Endodermal cell (in vitro differentiated cells): ENCODE measurements at regions not wholly inside any gene's neighbourhood (a gene's known extent, or its start where the extent isn't known, plus 50 kb on each side); places are given as distances from the start of the nearest gene placed in this dataset.

Experiments used
- DNase-seq: peaks from one replicate; pipeline ENCODE4 v3.0.0-alpha.2; 2017
- H3K27ac ChIP-seq: 2 replicates; pipeline ENCODE4 v1.5.1; 2013; ENCODE audit warnings: mild to moderate bottlenecking, low read depth, low read length, moderate library complexity
- H3K27me3 ChIP-seq: 2 replicates; pipeline ENCODE4 v1.6.1; 2013; ENCODE audit warnings: mild to moderate bottlenecking, low read length, moderate library complexity; ENCODE audit not compliant: insufficient read depth, control insufficient read depth, poor library complexity, severe bottlenecking
- H3K36me3 ChIP-seq: 2 replicates; pipeline ENCODE4 v1.7.0; 2013; ENCODE audit warnings: mild to moderate bottlenecking, low read length, moderate library complexity; ENCODE audit not compliant: control insufficient read depth, insufficient read depth
- H3K4me1 ChIP-seq: one replicate; pipeline ENCODE4 v1.7.0; 2013; ENCODE audit warnings: low read length; ENCODE audit not compliant: control insufficient read depth, insufficient read depth
- H3K4me3 ChIP-seq: 2 replicates; pipeline ENCODE4 v1.5.1; 2013; ENCODE audit warnings: mild to moderate bottlenecking, low read length, moderate library complexity
- H3K9ac ChIP-seq: 2 replicates; pipeline ENCODE4 v1.6.1; 2013; ENCODE audit warnings: mild to moderate bottlenecking, low read length, moderate library complexity; ENCODE audit not compliant: poor library complexity, severe bottlenecking; ENCODE audit errors: extremely low read depth
- H3K9me3 ChIP-seq: 2 replicates; pipeline ENCODE4 v1.6.1; 2013; ENCODE audit warnings: mild to moderate bottlenecking, low read length, moderate library complexity; ENCODE audit not compliant: control insufficient read depth
- H3K27ac Mint-ChIP-seq: 2 replicates; pipeline ENCODE4 v1.8.0; 2020; ENCODE audit warnings: mixed read lengths
- H3K27me3 Mint-ChIP-seq: 2 replicates; pipeline ENCODE4 v1.8.0; 2021; ENCODE audit warnings: mild to moderate bottlenecking, mixed read lengths; ENCODE audit not compliant: insufficient read depth
- H3K36me3 Mint-ChIP-seq: 2 replicates; pipeline ENCODE4 v1.8.0; 2020; ENCODE audit warnings: low read depth, mixed read lengths
- H3K4me1 Mint-ChIP-seq: 2 replicates; pipeline ENCODE4 v1.8.0; 2020; ENCODE audit warnings: mixed read lengths
- H3K4me3 Mint-ChIP-seq: 2 replicates; pipeline ENCODE4 v1.8.0; 2020; ENCODE audit warnings: mild to moderate bottlenecking, moderate library complexity, mixed read lengths
- H3K9me3 Mint-ChIP-seq: 2 replicates; pipeline ENCODE4 v1.8.0; 2020; ENCODE audit warnings: mild to moderate bottlenecking, mixed read lengths
- WGBS, 2 experiments: methylation state at CpG; one replicate each; pipeline versions ENCODE4 v1.1.5 to v1.1.7; 2013; ENCODE audit warnings: missing lambda C conversion rate in 2 of 2, mixed read lengths in 1 of 2; ENCODE audit not compliant: insufficient coverage in 1 of 2, insufficient read length in 1 of 2; 5-methylcytosine and 5-hydroxymethylcytosine counted together
- TF ChIP-seq, protein P1 (sequence below): fragments of 200-600 bp; sonication (generic); conservative IDR thresholded peaks from 2 replicates; pipeline ENCODE4 v1.5.0; 2021; ENCODE audit warnings: antibody characterized with exemption, mild to moderate bottlenecking

DNA sequence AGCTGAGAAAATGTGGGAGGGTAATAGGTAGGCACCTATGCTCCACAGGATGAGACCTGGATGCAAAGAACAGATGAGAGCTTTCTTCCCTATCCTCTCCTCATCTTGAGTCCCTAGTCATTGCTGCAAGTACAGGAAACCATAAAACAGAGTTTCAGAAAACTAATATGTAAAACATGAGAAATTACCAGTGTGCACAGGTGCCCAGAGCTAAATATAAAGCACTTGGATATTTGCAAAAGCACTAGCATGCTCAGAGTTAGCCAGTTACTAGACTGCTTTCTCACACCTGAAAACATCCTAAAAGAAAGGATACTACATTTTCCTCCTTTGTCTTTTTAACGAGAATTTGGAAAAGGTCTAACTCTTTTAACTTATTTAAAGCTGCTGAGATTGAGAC, 324.3 kb downstream of the DAD1 start:
- H3K9ac ChIP-seq, result no peak overlapping the region
- no peaks in the 10 kb centered on the region for H3K27me3 ChIP-seq
- Mint-ChIP-seq H3K36me3 (no peaks in the 10 kb centered on the region), H3K27me3 (no peaks in the 10 kb centered on the region), H3K4me3 (no peak overlapping the region), H3K9me3 (no peaks in the 10 kb centered on the region), H3K4me1 (peaks cover 29% of the 10 kb centered on the region), H3K27ac (no peak overlapping the region)
- H3K4me1 ChIP-seq, result no peaks in the 10 kb centered on the region
- H3K36me3 ChIP-seq, result no peaks in the 10 kb centered on the region
- H3K27ac ChIP-seq, result no peak overlapping the region
- no peak overlapping the region for H3K4me3 ChIP-seq
- TF ChIP-seq, protein P1, sequence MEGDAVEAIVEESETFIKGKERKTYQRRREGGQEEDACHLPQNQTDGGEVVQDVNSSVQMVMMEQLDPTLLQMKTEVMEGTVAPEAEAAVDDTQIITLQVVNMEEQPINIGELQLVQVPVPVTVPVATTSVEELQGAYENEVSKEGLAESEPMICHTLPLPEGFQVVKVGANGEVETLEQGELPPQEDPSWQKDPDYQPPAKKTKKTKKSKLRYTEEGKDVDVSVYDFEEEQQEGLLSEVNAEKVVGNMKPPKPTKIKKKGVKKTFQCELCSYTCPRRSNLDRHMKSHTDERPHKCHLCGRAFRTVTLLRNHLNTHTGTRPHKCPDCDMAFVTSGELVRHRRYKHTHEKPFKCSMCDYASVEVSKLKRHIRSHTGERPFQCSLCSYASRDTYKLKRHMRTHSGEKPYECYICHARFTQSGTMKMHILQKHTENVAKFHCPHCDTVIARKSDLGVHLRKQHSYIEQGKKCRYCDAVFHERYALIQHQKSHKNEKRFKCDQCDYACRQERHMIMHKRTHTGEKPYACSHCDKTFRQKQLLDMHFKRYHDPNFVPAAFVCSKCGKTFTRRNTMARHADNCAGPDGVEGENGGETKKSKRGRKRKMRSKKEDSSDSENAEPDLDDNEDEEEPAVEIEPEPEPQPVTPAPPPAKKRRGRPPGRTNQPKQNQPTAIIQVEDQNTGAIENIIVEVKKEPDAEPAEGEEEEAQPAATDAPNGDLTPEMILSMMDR, result no peak
- H3K9me3 ChIP-seq, result no peaks in the 10 kb centered on the region
- DNase-seq, result no peak
- no CpG with 5 or more reads among the region's 1 CpG for WGBS, 2 experiments

- peaks cover 28% of the 10 kb centered on the region for H3K4me1 Mint-ChIP-seq
- no peak overlapping the region for H3K4me3 Mint-ChIP-seq
These were observed 325.1 kb downstream of the DAD1 start for GRCh38 chr14:22263961-22264360.

DNA sequence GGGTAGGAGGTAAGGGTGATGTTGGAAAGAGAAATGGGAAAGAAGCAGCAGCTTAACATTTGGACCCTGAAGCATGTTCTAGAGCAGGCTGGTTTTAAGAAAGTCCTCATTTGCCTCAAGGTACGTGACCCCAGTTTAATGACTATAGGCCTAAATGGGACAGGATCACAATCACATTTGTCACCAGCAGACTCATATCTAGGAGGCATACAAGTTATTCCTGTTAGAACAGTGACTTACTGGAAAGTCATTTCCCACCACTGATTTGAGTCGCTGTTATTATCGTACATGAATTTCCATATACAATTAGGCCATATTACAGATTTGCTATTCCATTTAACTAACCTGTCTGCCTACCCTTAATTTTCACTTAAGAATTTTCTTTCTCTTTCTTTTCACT, 326.1 kb downstream of the DAD1 start:
- TF ChIP-seq, protein P1, result no peak
- no peak overlapping the region for H3K4me3 Mint-ChIP-seq
- no peak overlapping the region for H3K9ac ChIP-seq
- no peaks in the 10 kb centered on the region for H3K27me3 ChIP-seq
- H3K9me3 Mint-ChIP-seq, result peaks cover 3% of the 10 kb centered on the region
- H3K4me1 ChIP-seq, result no peaks in the 10 kb centered on the region
- H3K9me3 ChIP-seq, result no peaks in the 10 kb centered on the region
- H3K27ac ChIP-seq, result no peak overlapping the region
- no peak overlapping the region for H3K4me3 ChIP-seq
- no peaks in the 10 kb centered on the region for H3K36me3 ChIP-seq
- WGBS, 2 experiments, result 94 to 100% methylated on average over 3 of the region's 3 CpGs
- H3K27me3 Mint-ChIP-seq, result no peaks in the 10 kb centered on the region
- peaks cover 24% of the 10 kb centered on the region for H3K4me1 Mint-ChIP-seq
- no peak overlapping the region for H3K27ac Mint-ChIP-seq
- DNase-seq, result no peak
- no peaks in the 10 kb centered on the region for H3K36me3 Mint-ChIP-seq

More at GRCh38 chr14:22263961-22264360, 325.1 kb downstream of the DAD1 start:
- H3K27me3 ChIP-seq, result no peaks in the 10 kb centered on the region
- DNase-seq, result no peak
- WGBS, 2 experiments, result 92% methylated on average over 1 of the region's 1 CpG; no CpG with 5 or more reads in 1 of the 2 experiments
- no peaks in the 10 kb centered on the region for H3K36me3 ChIP-seq
- Mint-ChIP-seq H3K9me3 (no peaks in the 10 kb centered on the region), H3K27me3 (no peaks in the 10 kb centered on the region), H3K27ac (no peak overlapping the region), H3K36me3 (no peaks in the 10 kb centered on the region)
- no peaks in the 10 kb centered on the region for H3K4me1 ChIP-seq
- TF ChIP-seq, protein P1, result no peak
- no peak overlapping the region for H3K9ac ChIP-seq
- H3K9me3 ChIP-seq, result no peaks in the 10 kb centered on the region
- H3K4me3 ChIP-seq, result no peak overlapping the region
- no peak overlapping the region for H3K27ac ChIP-seq
